GM19463 (cell line): ENCODE measurements at regions not wholly inside any gene's neighbourhood (a gene's known extent, or its start where the extent isn't known, plus 50 kb on each side); places are given as distances from the start of the nearest gene placed in this dataset.
"Not testable (repeated sequence)": the region's sequence is repeated elsewhere in the genome, so short reads cannot be mapped to it uniquely, and the experiment has no call there.

ENCODE experiments used
- ATAC-seq: cut with Tn5 transposase; IDR thresholded peaks from one replicate; pipeline ENCODE4 v1.9.1; 2021; ENCODE audit warnings: mild to moderate bottlenecking, moderate library complexity; ENCODE audit not compliant: unreplicated experiment

GRCh38 chr14:65959563-65960024 is 526.6 kb upstream of the CCDC196 start:
- peak; percentile 83 for ATAC-seq

- peak; percentile 43 for ATAC-seq
These were observed 525.2 kb upstream of the CCDC196 start for GRCh38 chr14:65961004-65961403.

- no peak for ATAC-seq
These were observed 523.2 kb upstream of the CCDC196 start for GRCh38 chr14:65962952-65963351.

GRCh38 chr14:65964366-65964765 is 521.8 kb upstream of the CCDC196 start:
- no peak for ATAC-seq

- ATAC-seq, result no peak
These were observed 520.0 kb upstream of the CCDC196 start for GRCh38 chr14:65966188-65966587.

GRCh38 chr14:65972346-65972870 is 513.8 kb upstream of the CCDC196 start:
- no peak for ATAC-seq

- no peak for ATAC-seq
These were observed 513.3 kb upstream of the CCDC196 start for GRCh38 chr14:65972891-65973290.

- no peak for ATAC-seq
These were observed 510.3 kb upstream of the CCDC196 start for GRCh38 chr14:65975865-65976264.

GRCh38 chr14:65976761-65977404 is 509.3 kb upstream of the CCDC196 start:
- ATAC-seq, result no peak

- ATAC-seq, result no peak
These were observed 504.9 kb upstream of the CCDC196 start for GRCh38 chr14:65981192-65981843.

GRCh38 chr14:65986041-65986440 is 500.1 kb upstream of the CCDC196 start:
- no peak for ATAC-seq

GRCh38 chr14:65989981-65990380 is 496.2 kb upstream of the CCDC196 start:
- no peak for ATAC-seq

GRCh38 chr14:65991104-65991503 is 495.1 kb upstream of the CCDC196 start:
- no peak for ATAC-seq

- ATAC-seq, result not testable (repeated sequence)
These were observed 494.2 kb upstream of the CCDC196 start for GRCh38 chr14:65991935-65992334.

GRCh38 chr14:65993103-65993502 is 493.1 kb upstream of the CCDC196 start:
- ATAC-seq, result no peak

GRCh38 chr14:65993996-65994395 is 492.2 kb upstream of the CCDC196 start:
- ATAC-seq, result no peak

GRCh38 chr14:65997347-65997746 is 488.8 kb upstream of the CCDC196 start:
- no peak for ATAC-seq

GRCh38 chr14:65999865-66000264 is 486.3 kb upstream of the CCDC196 start:
- ATAC-seq, result no peak

GRCh38 chr14:66000766-66001165 is 485.4 kb upstream of the CCDC196 start:
- ATAC-seq, result no peak

GRCh38 chr14:66001356-66001755 is 484.8 kb upstream of the CCDC196 start:
- no peak for ATAC-seq

GRCh38 chr14:66003082-66003730 is 483.0 kb upstream of the CCDC196 start:
- no peak for ATAC-seq

- ATAC-seq, result no peak
These were observed 480.2 kb upstream of the CCDC196 start for GRCh38 chr14:66005900-66006434.
